ENCODE measurements at regions not wholly inside any gene's neighbourhood (a gene's known extent, or its start where the extent isn't known, plus 50 kb on each side); places are given as distances from the start of the nearest gene placed in this dataset.

DNA sequence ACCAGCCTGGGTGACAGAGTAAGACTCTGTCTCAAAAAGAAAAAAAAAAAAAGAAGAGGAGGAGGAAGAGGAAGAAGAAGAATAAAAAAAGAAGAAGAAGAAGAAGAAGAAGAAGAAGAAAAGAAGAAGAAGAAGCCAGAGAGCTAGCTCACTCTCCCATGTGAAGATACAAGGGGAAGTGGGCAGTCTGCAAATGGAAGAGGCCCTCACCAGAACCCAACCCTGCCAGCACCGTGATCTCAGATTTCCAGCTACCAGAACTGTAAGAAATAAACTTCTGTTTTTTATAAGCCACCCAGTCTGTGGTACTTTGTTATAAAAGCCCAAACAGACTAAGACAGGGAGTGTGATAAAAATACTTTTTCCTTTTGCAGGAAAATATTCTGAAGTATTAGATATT is 130.7 kb downstream of the ETNK1 start:
- H3K4me1 Mint-ChIP-seq (ENCODE audit: low read depth, unreplicated experiment), result no peaks in the 10 kb centered on the region
- H3K36me3 Mint-ChIP-seq (ENCODE audit: insufficient read depth, unreplicated experiment), result no peaks in the 10 kb centered on the region
- intact Hi-C loops (cut with micrococcal nuclease; ENCODE audit: unreplicated experiment), result no loop called here
- TF ChIP-seq, protein P1, sequence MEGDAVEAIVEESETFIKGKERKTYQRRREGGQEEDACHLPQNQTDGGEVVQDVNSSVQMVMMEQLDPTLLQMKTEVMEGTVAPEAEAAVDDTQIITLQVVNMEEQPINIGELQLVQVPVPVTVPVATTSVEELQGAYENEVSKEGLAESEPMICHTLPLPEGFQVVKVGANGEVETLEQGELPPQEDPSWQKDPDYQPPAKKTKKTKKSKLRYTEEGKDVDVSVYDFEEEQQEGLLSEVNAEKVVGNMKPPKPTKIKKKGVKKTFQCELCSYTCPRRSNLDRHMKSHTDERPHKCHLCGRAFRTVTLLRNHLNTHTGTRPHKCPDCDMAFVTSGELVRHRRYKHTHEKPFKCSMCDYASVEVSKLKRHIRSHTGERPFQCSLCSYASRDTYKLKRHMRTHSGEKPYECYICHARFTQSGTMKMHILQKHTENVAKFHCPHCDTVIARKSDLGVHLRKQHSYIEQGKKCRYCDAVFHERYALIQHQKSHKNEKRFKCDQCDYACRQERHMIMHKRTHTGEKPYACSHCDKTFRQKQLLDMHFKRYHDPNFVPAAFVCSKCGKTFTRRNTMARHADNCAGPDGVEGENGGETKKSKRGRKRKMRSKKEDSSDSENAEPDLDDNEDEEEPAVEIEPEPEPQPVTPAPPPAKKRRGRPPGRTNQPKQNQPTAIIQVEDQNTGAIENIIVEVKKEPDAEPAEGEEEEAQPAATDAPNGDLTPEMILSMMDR (IDR thresholded peaks at IDR 0.05; ENCODE audit: unreplicated experiment), result no peak
- H3K27me3 Mint-ChIP-seq (ENCODE audit: unreplicated experiment), result no peaks in the 10 kb centered on the region
- no peaks in the 10 kb centered on the region for H3K9me3 Mint-ChIP-seq (ENCODE audit: low read depth, unreplicated experiment)
- H3K27ac Mint-ChIP-seq (ENCODE audit: unreplicated experiment), result no peak overlapping the region
- no TSS peak for BruUV-seq (replicated peaks)
- CTCF ChIA-PET, result no interaction called here
- H3K4me3 Mint-ChIP-seq (ENCODE audit: low read depth, unreplicated experiment), result no peak overlapping the region
- DNase-seq, result no peak

DNA sequence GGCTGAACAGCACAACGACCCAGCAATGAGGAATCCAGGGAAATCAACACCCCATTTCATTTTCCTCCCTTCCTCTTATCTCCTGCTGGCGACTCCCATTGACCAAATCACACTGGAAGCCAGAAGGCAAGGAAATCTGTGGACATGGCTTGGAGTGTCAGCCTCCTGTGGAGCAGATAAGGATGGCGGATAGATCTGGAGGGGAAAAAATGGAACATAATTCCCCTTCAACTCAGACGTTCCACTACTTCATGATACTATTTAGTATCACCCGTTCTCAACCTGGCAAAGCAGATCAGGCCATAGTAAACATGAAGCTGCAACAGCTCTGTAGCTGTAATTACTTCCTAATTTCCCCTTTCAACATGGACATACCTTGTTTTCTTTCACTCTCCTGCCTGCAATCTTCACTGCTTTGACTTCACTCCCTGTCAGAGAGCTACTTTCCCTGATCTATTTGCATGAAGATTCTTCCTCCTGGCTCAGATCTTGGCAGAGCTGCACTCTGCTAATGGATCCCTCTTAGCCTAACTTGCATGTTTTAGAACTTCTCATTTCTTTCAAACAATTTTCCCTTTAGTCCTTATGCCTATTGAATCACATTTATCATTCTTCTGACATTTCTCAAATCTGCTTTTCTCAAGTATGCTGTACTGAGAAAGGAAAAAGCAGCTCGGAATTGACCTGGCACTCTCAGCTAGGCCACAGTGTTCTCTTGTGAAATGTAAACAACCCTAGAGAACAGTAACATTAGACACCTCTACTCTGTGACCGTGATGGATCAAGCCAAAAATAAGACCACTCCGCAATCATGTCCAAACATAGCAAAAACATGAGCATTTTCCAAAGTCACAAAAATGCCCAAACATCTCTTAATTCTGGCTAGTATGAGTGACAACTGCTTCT is 135.1 kb downstream of the ETNK1 start:
- BruUV-seq (replicated peaks), result no TSS peak
- H3K27ac Mint-ChIP-seq (ENCODE audit: unreplicated experiment), result no peak overlapping the region
- no peaks in the 10 kb centered on the region for H3K4me1 Mint-ChIP-seq (ENCODE audit: low read depth, unreplicated experiment)
- H3K9me3 Mint-ChIP-seq (ENCODE audit: low read depth, unreplicated experiment), result no peaks in the 10 kb centered on the region
- no peak overlapping the region for H3K4me3 Mint-ChIP-seq (ENCODE audit: low read depth, unreplicated experiment)
- no peaks in the 10 kb centered on the region for H3K27me3 Mint-ChIP-seq (ENCODE audit: unreplicated experiment)
- TF ChIP-seq, protein P1 (IDR thresholded peaks at IDR 0.05; ENCODE audit: unreplicated experiment), result no peak
- CTCF ChIA-PET, result no interaction called here
- H3K36me3 Mint-ChIP-seq (ENCODE audit: insufficient read depth, unreplicated experiment), result no peaks in the 10 kb centered on the region
- intact Hi-C loops (cut with micrococcal nuclease; ENCODE audit: unreplicated experiment), result no loop called here
- no peak for DNase-seq

- Mint-ChIP-seq H3K27ac (ENCODE audit: unreplicated experiment) (no peak overlapping the region), H3K36me3 (ENCODE audit: insufficient read depth, unreplicated experiment) (no peaks in the 10 kb centered on the region), H3K4me1 (ENCODE audit: low read depth, unreplicated experiment) (no peaks in the 10 kb centered on the region), H3K4me3 (ENCODE audit: low read depth, unreplicated experiment) (no peak overlapping the region), H3K9me3 (ENCODE audit: low read depth, unreplicated experiment) (no peaks in the 10 kb centered on the region), H3K27me3 (ENCODE audit: unreplicated experiment) (no peaks in the 10 kb centered on the region)
- TF ChIP-seq, protein P1 (IDR thresholded peaks at IDR 0.05; ENCODE audit: unreplicated experiment), result no peak
- CTCF ChIA-PET, result no interaction called here
- intact Hi-C loops (cut with micrococcal nuclease; ENCODE audit: unreplicated experiment), result no loop called here
- no peak for DNase-seq
- BruUV-seq (replicated peaks), result no TSS peak
Measured at GRCh38 chr12:22765421-22766130, 140.6 kb downstream of the ETNK1 start.

DNA sequence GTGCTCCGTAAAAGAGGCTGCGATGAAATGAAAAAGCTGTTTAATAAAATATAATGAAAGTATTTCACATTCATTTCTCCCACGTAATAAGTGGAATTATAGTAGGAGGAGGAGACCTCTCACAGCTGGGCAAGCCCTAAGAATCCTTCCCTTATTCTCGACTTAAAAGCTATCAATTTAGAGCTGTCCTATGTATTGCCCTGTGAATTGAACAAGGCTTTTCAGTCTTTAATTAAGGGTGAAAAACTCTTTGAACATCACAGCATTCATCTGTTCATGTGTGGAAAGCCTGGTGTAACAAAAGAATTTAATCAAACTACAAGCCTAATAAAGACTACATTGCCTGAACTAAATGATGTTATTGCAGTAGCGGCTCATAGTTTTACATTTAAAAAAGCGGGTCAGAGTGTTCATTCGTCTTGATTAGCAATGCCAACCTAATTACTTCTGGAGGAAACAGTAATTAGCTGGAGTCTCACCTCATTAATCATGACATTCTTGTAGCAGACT is 142.0 kb downstream of the ETNK1 start:
- Mint-ChIP-seq H3K9me3 (ENCODE audit: low read depth, unreplicated experiment) (no peaks in the 10 kb centered on the region), H3K4me1 (ENCODE audit: low read depth, unreplicated experiment) (no peaks in the 10 kb centered on the region), H3K27me3 (ENCODE audit: unreplicated experiment) (no peaks in the 10 kb centered on the region), H3K27ac (ENCODE audit: unreplicated experiment) (no peak overlapping the region), H3K36me3 (ENCODE audit: insufficient read depth, unreplicated experiment) (no peaks in the 10 kb centered on the region), H3K4me3 (ENCODE audit: low read depth, unreplicated experiment) (no peak overlapping the region)
- DNase-seq, result no peak
- TF ChIP-seq, protein P1 (IDR thresholded peaks at IDR 0.05; ENCODE audit: unreplicated experiment), result no peak
- BruUV-seq (replicated peaks), result no TSS peak
- intact Hi-C loops (cut with micrococcal nuclease; ENCODE audit: unreplicated experiment), result no loop called here
- CTCF ChIA-PET, result interaction anchor here (0.7 kb wide), 1 partner anchor 580 kb away, joined by 3 read pairs; no protein-coding TSS in a partner anchor

Measured in Calu3 (cell line).